GM18951 (cell line): ENCODE measurements at regions not wholly inside any gene's neighbourhood (a gene's known extent, or its start where the extent isn't known, plus 50 kb on each side); places are given as distances from the start of the nearest gene placed in this dataset.

Source experiments
- POLR2A ChIP-seq: IDR thresholded peaks from 4 replicates; pipeline ENCODE4 v1.6.1; 2011; ENCODE audit warnings: mild to moderate bottlenecking; ENCODE audit not compliant: insufficient read length, insufficient read depth; ENCODE audit errors: extremely low read depth
- in situ Hi-C: fragments of 300-500 bp; cut with MboI; formaldehyde crosslinking; loops from one replicate; pipeline ENCODE4 v1.12.0; 2022; ENCODE audit warnings: low sequenced_read_pairs, mixed read lengths, inconsistent platforms; ENCODE audit not compliant: unreplicated experiment

DNA sequence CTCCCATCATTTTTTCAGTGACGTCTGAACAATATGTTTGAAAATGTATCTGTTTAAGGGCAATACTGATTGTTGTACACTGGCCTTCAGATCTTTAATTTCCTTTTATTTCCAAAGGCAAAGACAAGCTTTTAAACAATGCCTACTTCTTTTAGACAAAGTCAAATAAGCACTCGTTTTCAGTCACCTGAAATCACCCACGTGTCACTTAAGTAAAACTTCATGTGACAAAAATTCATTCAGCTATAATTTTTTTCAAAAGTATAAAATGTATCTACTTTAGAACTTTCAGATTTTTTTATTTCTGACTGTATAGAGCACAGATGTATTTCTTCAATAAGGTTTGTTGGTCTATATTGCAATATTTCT, 113.5 kb upstream of the BEND6 start:
- TF ChIP-seq POLR2A: no peak
- in situ Hi-C loops: loop anchor here (10.0 kb wide), 1 partner anchor 197 kb away; the partner anchor contains the start of gene DST

DNA sequence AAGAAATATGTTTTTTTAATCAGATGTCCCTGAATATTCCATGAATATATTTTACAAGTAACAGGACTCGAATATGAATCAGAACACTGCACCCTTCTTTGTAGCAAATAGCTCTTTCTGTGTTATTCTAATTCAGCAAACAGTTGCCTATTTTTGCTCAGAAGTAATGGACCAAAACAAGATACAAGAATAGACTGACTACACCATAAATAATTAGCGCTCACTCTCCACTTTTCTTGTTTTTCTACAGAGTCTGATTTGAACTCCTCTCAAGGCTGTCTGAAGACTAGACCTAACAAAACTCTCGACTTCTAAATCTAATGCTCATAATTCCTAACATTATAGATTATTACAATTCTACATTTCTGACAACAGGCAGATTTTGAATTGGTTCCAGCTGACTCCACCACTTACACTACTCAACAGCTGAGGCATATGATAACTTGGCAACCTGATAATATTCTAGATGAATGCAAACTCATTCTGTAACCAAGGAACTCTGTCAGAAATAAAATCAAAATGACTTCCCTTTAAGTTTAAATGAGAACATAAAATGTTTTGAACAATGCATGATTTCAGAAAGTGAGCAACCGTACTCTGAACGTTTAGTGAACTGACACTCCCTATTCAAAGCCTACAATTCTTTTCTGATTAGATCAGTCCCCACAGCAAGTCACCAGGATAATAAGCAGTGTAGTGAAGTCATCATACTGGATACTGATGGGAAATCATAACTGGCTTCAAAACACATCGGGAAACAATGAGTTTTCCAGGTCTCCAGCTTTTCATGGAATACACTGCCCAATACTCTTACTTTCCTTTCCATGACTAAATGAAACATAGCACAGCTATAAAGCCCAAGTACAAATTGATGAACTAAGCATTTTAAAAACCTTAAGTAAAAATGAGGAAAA, 114.2 kb upstream of the BEND6 start:
- in situ Hi-C loops: loop anchor here (10.0 kb wide), 1 partner anchor 196 kb away; the partner anchor contains the start of gene DST
- TF ChIP-seq POLR2A: no peak

DNA sequence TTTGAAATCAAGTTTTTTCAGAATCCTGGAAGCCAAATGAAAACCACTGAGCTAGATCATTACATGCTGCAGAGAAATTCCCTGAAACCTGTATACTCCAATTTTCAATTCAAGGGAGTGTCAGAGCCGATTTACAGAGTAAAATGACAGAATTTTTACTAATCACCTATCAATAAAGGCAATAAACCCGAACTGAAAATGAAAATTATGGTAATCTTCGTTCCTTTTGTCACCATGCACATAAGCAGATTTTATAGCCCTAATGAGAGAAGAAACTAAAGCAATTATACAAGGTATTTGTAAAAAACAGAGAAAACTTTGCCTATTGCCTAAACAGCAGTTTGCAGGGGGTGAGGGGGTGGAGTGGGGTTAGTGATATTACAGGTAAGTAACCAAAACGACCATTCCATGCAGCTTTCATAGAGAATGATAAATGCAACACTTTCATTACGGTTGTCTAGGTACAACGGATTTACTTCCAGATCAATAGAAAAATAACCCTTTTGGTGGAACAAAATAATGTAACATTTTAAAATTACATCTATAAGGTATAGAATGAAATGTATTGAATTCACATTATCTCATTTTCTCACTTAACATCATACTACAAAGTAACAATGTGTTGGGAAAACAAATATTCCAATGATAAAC, 115.2 kb upstream of the BEND6 start:
- TF ChIP-seq POLR2A: no peak
- in situ Hi-C loops: loop anchor here (10.0 kb wide), 2 partner anchors 125 to 195 kb away; partner anchors contain the start of gene DST

DNA sequence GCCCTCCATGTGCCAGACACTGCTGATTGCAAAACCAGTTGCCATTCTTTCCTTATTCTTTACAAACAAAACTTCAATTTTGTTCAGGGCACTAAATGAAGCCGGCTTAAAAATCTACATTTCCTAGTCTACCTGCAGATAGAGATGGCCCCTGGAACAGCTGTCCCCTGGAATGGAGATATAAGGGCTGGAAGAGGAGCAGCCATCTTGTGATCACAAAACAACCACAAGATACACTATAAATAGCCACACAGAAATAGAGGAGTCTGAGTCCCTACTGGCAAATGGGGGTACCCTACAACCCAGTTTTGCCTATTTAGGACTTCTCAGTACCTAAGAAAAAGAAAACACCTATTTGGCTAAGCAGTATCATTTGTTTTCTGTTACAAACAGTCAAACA, 115.9 kb upstream of the BEND6 start:
- in situ Hi-C loops: loop anchor here (10.0 kb wide), 1 partner anchor 124 kb away; no protein-coding TSS in a partner anchor

GRCh38 chr6:56838016-56838555, 116.8 kb upstream of the BEND6 start:
- in situ Hi-C loops: loop anchor here (10.0 kb wide), 1 partner anchor 123 kb away; no protein-coding TSS in a partner anchor
- TF ChIP-seq POLR2A: no peak

More for the DNA sequence above, 115.9 kb upstream of the BEND6 start:
- TF ChIP-seq POLR2A: no peak

DNA sequence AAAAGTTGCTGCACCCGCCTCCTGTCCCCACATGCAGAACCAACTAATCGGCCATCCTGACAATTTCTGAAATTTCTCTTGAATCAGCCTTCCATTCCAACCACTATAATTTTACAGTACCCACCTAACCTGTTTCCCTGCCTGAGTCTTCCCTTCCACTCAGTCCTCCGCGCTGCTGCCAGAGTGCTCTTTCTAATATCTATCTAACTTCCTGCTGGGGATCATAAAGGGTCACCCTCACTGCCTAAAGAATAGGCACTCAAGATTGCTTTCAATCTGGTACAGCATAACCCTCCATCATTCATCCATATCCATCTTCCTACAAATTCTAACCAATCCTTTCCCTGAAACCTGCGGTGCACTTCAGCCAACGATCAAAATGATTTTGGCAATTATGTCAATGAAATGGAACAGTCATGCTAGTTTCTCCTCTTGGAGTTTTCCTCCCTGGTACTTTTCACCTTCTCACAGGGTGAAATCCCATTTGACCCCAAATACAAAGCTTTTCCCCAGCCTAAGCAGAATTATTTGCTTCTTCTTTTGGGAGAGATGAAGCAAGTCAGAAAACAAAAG, 117.5 kb upstream of the BEND6 start:
- no peak for TF ChIP-seq POLR2A
- in situ Hi-C loops: loop anchor here (10.0 kb wide), 1 partner anchor 123 kb away; no protein-coding TSS in a partner anchor

DNA sequence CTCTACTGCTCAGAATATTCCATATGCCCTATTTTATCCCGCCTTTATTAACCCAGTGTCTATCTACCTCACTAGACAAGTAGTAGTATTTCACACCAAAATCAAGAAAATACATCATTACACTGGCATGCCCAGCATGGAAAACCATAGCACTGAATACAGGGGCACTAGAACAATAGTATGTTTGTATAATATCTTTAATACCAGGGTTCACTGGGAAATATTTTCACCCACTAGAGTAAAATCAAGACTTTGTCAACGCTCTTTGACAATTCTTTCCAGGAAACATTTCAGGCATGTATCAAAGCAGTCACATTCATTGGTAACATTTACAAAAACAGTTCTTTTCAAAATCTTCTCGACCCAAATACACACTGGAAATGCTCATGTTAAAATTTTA, 119.3 kb upstream of the BEND6 start:
- no peak for TF ChIP-seq POLR2A
- in situ Hi-C loops: loop anchor here (10.0 kb wide), 1 partner anchor 121 kb away; no protein-coding TSS in a partner anchor

GRCh38 chr6:56833873-56834272, 121.0 kb upstream of the BEND6 start:
- TF ChIP-seq POLR2A: no peak
- in situ Hi-C loops: loop anchor here (10.0 kb wide), 1 partner anchor 119 kb away; no protein-coding TSS in a partner anchor

- TF ChIP-seq POLR2A: no peak
- in situ Hi-C loops: loop anchor here (10.0 kb wide), 1 partner anchor 118 kb away; no protein-coding TSS in a partner anchor
Observed at GRCh38 chr6:56833127-56833791, 121.6 kb upstream of the BEND6 start.

DNA sequence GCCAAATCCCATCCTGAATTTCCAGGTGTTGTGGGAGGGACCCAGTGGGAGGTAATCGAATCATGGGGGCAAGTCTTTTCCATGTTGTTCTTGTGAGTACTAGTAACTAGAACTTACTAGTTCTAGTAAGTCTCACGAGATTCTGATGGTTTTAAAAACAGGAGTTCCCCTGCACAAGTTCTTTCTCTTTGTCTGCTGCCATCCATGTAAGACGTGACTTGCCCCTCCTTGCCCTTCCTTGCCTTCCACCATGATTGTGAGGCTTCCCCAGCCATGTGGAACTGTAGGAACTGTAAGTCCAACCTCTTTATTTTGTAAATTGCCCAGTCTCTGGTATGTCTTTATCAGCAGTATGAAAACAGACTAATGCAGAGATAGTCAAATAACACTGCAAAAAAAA, 122.7 kb upstream of the BEND6 start:
- in situ Hi-C loops: loop anchor here (10.0 kb wide), 1 partner anchor 117 kb away; no protein-coding TSS in a partner anchor
- no peak for TF ChIP-seq POLR2A

- no peak for TF ChIP-seq POLR2A
- in situ Hi-C loops: loop anchor here (10.0 kb wide), 1 partner anchor 117 kb away; no protein-coding TSS in a partner anchor
Observed at GRCh38 chr6:56831334-56831733, 123.6 kb upstream of the BEND6 start.
